Epidermal melanocyte (primary cell): ENCODE measurements at regions not wholly inside any gene's neighbourhood (a gene's known extent, or its start where the extent isn't known, plus 50 kb on each side); places are given as distances from the start of the nearest gene placed in this dataset.
"Not testable (repeated sequence)": the region's sequence is repeated elsewhere in the genome, so short reads cannot be mapped to it uniquely, and the experiment has no call there.

ENCODE experiments used
- DNase-seq: peaks from one replicate; pipeline ENCODE4 v3.0.0; 2011; ENCODE audit warnings: low spot score; ENCODE audit not compliant: insufficient read length

DNA sequence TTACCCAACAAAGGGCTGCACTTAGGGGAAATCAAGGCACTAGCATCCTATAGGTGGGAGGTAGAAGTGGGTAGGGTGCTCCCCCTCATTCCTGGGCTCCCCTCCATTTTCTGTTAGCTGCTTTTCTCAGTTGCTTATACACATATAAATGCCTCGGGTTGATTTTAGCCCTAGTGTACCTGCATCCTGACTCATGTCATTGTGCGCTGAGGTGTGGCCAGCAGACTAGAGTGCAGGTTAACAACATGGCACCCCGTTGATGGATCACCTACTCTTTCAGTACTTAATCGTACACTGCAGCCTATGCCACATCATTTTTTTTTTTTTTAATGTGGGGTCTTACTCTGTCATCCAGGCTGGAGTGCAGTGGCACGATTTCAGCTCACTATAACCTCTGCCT lies 144.0 kb upstream of the ITGB1 start:
- DNase-seq: no peak

GRCh38 chr10:33101392-33101787 lies 143.4 kb upstream of the ITGB1 start:
- no peak for DNase-seq

GRCh38 chr10:33100781-33101391 lies 142.9 kb upstream of the ITGB1 start:
- DNase-seq: peak; percentile 42

DNA sequence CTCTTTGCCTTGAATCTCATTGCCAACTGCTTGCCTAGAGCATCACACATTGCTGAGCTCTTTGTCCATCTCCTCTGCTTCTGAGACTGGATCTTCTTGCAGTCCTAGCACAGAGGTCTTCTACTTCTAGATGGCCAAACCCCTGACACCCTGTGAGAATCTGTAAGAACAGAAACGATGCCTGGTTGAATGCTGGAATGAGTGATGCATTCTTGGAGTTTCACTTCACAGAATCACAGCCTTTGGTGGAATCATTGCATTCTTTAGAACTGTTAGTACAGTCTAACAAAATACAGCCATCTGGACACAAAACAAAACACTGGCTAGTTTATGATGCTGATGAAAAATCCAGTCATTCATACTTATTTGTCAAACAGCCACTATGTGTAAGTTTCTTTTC lies 141.7 kb upstream of the ITGB1 start:
- DNase-seq: no peak

DNA sequence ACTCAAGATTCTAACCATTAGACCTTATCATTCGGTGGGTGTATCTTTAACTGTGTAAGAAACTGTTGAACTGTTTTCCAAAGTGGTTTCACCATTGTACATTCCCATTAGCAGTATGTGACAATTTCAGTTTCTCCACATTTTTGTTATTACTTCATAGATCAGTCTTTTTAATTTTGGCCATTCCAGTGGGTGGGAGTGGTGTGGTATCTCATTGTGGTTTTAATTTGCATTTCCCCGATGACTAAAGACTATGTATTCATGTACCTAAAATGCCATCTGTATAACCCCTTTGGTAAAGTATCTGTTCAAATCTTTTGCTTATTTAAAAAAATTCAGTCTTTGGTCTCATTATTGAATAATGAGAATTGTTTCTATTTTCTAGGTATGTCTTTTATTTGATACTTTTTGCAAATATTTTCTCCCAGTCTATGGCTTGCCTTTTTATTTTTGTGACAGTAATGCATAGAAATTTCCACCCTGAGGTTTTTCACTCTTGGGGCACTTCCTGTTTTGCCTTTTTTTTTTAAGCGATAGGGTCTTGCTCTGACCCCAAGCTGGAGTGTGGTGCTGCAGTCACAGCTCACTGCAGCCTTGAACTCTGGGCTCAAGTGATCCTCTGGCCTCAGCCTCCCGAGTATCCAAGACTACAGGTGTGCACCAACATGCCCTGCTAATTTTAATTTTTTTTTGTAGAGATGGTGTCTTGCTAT lies 141.1 kb upstream of the ITGB1 start:
- no peak for DNase-seq

- no peak for DNase-seq
Measured at GRCh38 chr10:33095867-33096815, 138.1 kb upstream of the ITGB1 start.

- DNase-seq: no peak
Measured at GRCh38 chr10:33094263-33095051, 136.4 kb upstream of the ITGB1 start.

DNA sequence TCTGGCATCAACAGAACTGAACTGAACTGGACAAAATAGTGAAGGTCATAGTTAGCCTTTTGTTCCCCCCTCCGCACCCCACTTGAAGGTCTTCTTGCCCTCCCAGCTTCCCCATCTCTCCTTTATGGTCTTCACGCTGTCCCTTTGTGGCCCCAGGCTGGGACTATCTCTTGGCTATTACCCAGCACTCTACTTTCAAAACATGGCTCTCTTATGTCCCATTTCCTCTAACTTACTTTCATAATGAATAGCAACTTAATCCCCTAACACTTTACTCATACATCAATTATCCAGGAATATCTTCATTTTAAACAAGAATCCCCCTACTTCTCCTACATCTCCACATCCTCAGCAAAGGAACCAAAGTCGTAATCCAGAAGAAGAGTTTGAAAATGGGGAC lies 135.3 kb upstream of the ITGB1 start:
- no peak for DNase-seq

GRCh38 chr10:33092596-33092995 lies 134.6 kb upstream of the ITGB1 start:
- DNase-seq: no peak

DNA sequence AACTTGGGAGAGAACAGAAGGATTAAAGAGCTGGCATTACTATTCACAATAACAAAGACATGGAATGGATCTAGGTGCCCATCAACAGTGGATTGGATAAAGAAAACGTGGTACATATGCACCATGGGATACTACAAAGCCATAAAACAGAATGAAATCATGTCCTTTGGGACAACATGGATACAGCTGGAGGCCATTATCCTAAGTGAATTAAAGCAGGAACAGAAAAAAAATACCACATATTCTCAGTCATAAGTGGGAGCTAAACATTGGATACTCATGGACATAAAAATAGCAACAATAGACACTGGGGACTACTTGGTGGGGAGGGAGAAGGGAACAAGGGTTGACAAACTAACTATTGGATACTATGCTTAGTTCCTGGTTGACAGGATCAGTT lies 133.2 kb upstream of the ITGB1 start:
- no peak for DNase-seq

DNA sequence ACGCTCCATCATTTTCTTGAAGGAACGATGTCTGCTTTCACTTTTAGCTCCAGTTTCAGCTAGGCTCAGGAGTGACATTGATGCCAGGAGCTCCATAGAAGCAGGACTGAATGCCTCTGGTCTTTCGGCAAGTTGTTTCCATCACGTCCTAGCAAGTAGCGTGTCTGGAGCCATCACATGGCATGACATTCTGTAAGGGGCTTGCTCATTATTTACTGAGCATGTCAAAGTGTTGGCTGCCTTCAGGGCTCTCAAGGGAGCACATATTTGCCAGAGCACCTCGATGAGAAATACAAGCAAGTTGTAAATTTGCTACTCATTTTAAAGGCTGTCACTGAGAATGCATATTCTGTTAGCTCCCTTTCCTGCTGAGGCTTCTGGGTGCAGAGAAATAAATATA lies 131.0 kb upstream of the ITGB1 start:
- DNase-seq: no peak

DNA sequence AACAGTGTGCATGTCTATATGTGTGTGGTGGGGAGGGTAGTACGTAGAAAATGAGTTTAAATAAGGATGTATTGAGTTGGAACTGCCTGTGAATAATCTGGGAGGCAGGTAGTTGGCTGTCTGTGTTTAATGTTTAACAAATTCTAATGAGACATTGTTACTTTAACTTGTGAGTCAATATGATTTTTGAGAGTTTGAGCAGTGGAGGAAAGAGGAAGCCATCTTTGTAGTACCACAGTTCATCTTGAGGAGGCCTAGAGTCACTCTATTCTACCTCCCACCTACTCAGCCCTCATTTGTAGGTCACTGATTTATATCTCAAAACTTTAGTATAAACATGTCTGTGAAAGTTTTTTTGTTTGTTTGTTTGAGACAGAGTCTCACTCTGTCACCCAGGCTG lies 129.9 kb upstream of the ITGB1 start:
- DNase-seq: no peak

DNA sequence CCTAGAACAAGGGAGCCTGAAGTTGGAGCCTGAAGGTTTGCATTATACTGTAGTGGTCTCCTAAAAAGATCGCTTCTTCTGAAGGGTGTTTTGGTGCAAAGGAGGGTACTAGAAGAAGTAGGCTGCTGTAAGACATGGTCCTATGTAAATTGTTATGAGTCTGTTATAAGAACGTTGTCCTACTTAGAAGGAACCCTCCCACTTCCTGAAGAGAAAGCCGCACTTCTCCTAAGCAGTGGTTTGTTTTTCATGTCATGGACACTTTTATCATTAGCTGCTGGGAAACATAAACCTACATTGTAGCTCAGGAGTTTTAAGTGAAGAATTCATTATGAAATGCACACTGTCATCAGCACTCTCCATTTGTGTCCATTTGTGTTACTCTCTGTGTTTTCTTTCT lies 129.1 kb upstream of the ITGB1 start:
- DNase-seq: no peak

- DNase-seq: no peak
Measured at GRCh38 chr10:33086100-33086499, 128.1 kb upstream of the ITGB1 start.

DNA sequence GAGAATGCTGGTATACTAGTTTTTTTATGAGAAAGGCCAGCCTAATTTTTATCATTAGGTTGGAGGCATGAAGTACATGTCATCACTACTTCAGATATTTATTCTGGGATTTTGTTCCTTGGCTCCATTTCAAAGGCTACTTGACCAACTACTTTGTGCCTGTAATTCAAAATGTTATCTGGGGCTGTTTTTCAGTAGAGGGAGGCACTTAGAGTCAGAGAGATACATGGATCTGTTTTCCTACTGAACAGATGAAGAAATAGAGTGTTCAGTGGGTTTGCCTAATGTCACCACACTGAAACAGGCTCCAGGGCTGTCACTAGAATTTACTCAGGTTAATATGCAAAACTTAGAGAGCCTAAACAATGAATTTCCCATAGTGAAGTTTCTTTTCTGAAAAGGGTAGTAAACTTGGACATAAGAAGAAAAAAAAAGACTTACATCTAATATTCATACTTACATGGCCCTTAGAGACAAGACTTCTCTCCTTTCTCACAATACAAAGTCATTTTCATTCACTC lies 127.3 kb upstream of the ITGB1 start:
- no peak for DNase-seq

- DNase-seq: no peak
Measured at GRCh38 chr10:33084453-33084852, 126.4 kb upstream of the ITGB1 start.

GRCh38 chr10:33082373-33082895 lies 124.4 kb upstream of the ITGB1 start:
- no peak for DNase-seq

GRCh38 chr10:33080467-33080866 lies 122.4 kb upstream of the ITGB1 start:
- not testable (repeated sequence) for DNase-seq

DNA sequence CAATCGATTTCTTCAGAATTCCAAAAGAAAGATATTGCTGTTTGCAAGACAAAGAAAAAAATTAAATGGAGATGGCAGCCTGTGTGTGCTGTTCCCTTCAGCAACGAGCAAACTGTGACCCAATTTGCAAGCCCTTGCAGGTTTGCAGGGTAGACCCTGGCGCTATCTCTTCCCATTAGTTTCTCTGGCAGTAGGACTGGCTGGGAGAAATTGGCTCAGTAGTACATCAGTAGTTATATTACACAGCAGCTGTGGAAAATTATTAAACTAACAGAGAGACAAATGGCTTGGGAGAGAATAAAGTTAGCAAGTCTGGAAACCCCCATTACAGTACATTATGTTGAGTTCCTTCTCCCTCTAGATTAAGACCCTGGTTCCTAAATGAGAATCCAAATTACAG lies 116.4 kb upstream of the ITGB1 start:
- DNase-seq: no peak

DNA sequence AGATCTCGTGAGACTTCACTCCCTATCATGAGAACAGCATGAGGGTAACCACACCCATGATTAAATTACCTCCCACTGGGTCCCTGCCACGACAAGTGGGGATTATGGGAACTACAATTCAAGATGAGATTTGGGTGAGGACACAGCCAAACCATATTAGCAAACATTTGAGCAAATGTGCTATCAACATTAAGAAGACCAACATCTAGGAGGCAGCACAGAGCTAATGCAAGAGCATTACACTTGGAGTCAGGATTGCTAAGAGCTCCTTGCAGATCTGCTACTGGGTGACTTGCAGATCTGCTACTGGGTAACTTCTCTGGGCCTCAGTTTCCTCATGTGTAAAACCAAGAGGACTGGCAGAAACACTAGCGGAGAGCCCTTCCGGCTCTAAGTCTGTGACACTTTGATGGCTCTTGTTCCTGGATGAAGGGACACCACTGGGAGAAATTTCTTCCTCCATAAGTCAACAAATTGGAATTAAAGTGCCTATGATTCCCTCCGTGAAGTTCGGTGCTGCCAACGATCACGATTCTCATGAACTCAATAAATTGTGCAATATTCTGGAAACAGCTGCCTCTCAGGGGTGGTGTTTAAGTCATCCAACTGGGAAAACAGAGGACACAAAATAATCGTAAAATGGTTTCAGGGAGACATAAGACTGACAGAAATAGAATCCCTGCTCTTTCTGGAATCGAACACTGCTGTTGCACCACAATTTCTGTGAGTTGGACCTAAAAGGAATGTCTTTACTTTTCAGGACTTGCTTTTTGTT lies 115.8 kb upstream of the ITGB1 start:
- DNase-seq: no peak
